ENCODE measurements at regions not wholly inside any gene's neighbourhood (a gene's known extent, or its start where the extent isn't known, plus 50 kb on each side); places are given as distances from the start of the nearest gene placed in this dataset.

DNA sequence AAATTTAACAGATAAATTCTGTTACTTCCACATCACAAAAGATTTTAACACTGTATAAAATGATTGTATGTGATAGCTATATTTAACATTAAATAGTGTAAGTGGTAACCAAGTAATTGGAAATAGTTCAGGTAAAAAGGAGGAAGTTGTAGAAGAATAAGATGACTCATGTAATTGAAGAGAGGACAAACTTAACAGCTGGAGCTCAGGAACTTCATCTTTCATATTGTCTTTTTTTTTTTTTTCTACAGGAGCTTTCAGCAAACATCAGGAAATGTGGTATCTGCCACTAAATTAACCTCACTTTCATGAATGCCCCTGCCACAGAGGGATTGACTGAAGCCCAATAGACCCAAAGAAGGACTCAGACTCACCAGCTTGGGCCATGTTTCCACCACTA, 188.4 kb upstream of the VEGFC start:
- TF ChIP-seq, protein P1, sequence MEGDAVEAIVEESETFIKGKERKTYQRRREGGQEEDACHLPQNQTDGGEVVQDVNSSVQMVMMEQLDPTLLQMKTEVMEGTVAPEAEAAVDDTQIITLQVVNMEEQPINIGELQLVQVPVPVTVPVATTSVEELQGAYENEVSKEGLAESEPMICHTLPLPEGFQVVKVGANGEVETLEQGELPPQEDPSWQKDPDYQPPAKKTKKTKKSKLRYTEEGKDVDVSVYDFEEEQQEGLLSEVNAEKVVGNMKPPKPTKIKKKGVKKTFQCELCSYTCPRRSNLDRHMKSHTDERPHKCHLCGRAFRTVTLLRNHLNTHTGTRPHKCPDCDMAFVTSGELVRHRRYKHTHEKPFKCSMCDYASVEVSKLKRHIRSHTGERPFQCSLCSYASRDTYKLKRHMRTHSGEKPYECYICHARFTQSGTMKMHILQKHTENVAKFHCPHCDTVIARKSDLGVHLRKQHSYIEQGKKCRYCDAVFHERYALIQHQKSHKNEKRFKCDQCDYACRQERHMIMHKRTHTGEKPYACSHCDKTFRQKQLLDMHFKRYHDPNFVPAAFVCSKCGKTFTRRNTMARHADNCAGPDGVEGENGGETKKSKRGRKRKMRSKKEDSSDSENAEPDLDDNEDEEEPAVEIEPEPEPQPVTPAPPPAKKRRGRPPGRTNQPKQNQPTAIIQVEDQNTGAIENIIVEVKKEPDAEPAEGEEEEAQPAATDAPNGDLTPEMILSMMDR (IDR thresholded peaks at IDR 0.05; ENCODE audit: control insufficient read depth, extremely low read depth, insufficient read depth): no peak
- DNase-seq (ENCODE audit: low read depth): no peak
- no peak overlapping the region for H3K4me3 ChIP-seq (ENCODE audit: low read depth, low read length)

GRCh38 chr4:176981551-176981950, 188.8 kb upstream of the VEGFC start:
- H3K4me3 ChIP-seq (ENCODE audit: low read depth, low read length): no peak overlapping the region
- TF ChIP-seq, protein P1 (IDR thresholded peaks at IDR 0.05; ENCODE audit: control insufficient read depth, extremely low read depth, insufficient read depth): no peak
- DNase-seq (ENCODE audit: low read depth): no peak

DNA sequence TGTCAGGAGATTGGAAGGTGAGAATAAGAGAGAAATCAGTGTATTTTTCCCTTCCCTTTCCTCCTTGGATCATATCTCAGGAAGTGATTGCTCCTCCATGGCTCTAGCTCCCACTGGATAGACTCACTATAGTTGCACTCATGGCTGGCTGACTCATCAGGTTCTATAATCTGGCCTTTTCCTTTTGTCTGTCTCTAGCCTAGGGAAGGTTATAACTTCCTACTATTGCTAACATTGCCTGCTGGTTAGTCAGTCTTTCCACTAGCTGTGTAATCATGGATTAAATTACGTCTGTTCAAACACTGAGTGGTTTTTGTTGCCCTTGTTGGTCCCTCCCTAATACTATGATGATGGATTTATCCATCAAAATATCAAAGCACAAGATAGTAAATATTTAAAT, 195.5 kb upstream of the VEGFC start:
- TF ChIP-seq, protein P1 (IDR thresholded peaks at IDR 0.05; ENCODE audit: control insufficient read depth, extremely low read depth, insufficient read depth): no peak
- DNase-seq (ENCODE audit: low read depth): no peak

GRCh38 chr4:176989186-176989585, 196.5 kb upstream of the VEGFC start:
- no peak for DNase-seq (ENCODE audit: low read depth)
- no peak overlapping the region for H3K4me3 ChIP-seq (ENCODE audit: low read depth, low read length)
- TF ChIP-seq, protein P1 (IDR thresholded peaks at IDR 0.05; ENCODE audit: control insufficient read depth, extremely low read depth, insufficient read depth): no peak

More for the DNA sequence above, 195.5 kb upstream of the VEGFC start:
- no peak overlapping the region for H3K4me3 ChIP-seq (ENCODE audit: low read depth, low read length)

DNA sequence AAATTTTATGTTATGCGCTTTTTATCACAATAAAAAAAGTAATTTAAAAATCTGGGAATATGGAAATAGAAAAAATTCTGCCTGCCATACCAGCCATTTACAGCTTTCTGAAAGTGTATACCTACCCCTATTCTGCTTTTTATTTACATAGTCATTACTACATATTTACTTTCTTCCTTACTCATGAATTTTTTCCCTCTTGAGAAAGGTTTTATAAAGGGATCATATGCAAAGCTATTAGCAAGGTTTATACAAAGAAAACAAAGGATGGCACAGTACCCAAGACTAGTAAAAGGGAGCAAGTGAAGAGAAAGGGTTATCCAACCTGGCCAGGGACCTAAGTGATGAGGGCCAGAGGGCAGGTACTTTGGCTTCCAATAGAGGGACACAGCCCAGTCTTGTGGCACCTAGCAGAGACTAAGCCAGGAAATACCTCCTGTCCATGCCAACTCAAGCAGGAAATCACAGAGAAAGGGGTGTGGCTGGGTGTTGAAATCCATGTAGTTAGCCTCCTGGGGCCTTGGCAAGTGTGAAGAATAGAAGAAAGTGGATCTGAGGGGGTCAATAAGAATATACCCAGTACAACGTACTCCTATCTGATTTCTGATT, 207.3 kb upstream of the VEGFC start:
- no peak for DNase-seq (ENCODE audit: low read depth)
- TF ChIP-seq, protein P1 (IDR thresholded peaks at IDR 0.05; ENCODE audit: control insufficient read depth, extremely low read depth, insufficient read depth): no peak
- H3K4me3 ChIP-seq (ENCODE audit: low read depth, low read length): no peak overlapping the region

- no peak for DNase-seq (ENCODE audit: low read depth)
- H3K4me3 ChIP-seq (ENCODE audit: low read depth, low read length): no peak overlapping the region
These were observed 208.8 kb upstream of the VEGFC start for GRCh38 chr4:177001271-177002175.

More at GRCh38 chr4:177001271-177002175, 208.8 kb upstream of the VEGFC start:
- TF ChIP-seq, protein P1 (IDR thresholded peaks at IDR 0.05; ENCODE audit: control insufficient read depth, extremely low read depth, insufficient read depth): no peak
